Parathyroid adenoma (tissue), 2 donors: ENCODE measurements at regions not wholly inside any gene's neighbourhood (a gene's known extent, or its start where the extent isn't known, plus 50 kb on each side); places are given as distances from the start of the nearest gene placed in this dataset.

Experiments
- H2AFZ ChIP-seq: fragments of 300-600 bp; sonication (generic); one replicate; pipeline ENCODE4 v1.7.0; 2017; ENCODE audit warnings: antibody characterized with exemption, mild to moderate bottlenecking
- H3K27ac ChIP-seq: fragments of 300-600 bp; sonication (generic); one replicate; pipeline ENCODE4 v1.7.0; 2017
- H3K27me3 ChIP-seq: fragments of 300-600 bp; sonication (generic); one replicate; pipeline ENCODE4 v1.7.0; 2017; ENCODE audit warnings: low read length; ENCODE audit not compliant: control insufficient read depth, insufficient read depth
- H3K36me3 ChIP-seq: fragments of 300-600 bp; sonication (generic); one replicate; pipeline ENCODE4 v1.7.0; 2017; ENCODE audit warnings: low read length; ENCODE audit not compliant: control insufficient read depth, insufficient read depth
- H3K4me1 ChIP-seq: fragments of 300-600 bp; sonication (generic); one replicate; pipeline ENCODE4 v1.7.0; 2017; ENCODE audit warnings: control low read depth
- H3K4me2 ChIP-seq: fragments of 300-600 bp; sonication (generic); one replicate; pipeline ENCODE4 v1.7.0; 2017; ENCODE audit warnings: low read length
- H3K4me3 ChIP-seq: fragments of 300-600 bp; sonication (generic); one replicate; pipeline ENCODE4 v1.7.0; 2017; ENCODE audit warnings: low read depth, low read length
- H3K79me2 ChIP-seq: fragments of 300-600 bp; sonication (generic); one replicate; pipeline ENCODE4 v1.7.0; 2017; ENCODE audit warnings: control low read depth
- H3K9ac ChIP-seq: fragments of 300-600 bp; sonication (generic); one replicate; pipeline ENCODE4 v1.7.0; 2017; ENCODE audit warnings: mild to moderate bottlenecking
- H3K9me3 ChIP-seq: fragments of 300-600 bp; sonication (generic); one replicate; pipeline ENCODE4 v1.7.0; 2017; ENCODE audit warnings: low read length; ENCODE audit not compliant: control insufficient read depth
- TF ChIP-seq, protein P1 (sequence below): fragments of 300-600 bp; sonication (generic); IDR thresholded peaks from one replicate; pipeline ENCODE4 v1.7.0; 2017; ENCODE audit warnings: antibody characterized with exemption, mild to moderate bottlenecking
- donor health status: primary hyperparathyroidism.

GRCh38 chr18:38483326-38483725, 917.7 kb upstream of the CELF4 start:
- H3K27ac ChIP-seq = no peak overlapping the region
- no peak overlapping the region for H3K9ac ChIP-seq
- TF ChIP-seq, protein P1, sequence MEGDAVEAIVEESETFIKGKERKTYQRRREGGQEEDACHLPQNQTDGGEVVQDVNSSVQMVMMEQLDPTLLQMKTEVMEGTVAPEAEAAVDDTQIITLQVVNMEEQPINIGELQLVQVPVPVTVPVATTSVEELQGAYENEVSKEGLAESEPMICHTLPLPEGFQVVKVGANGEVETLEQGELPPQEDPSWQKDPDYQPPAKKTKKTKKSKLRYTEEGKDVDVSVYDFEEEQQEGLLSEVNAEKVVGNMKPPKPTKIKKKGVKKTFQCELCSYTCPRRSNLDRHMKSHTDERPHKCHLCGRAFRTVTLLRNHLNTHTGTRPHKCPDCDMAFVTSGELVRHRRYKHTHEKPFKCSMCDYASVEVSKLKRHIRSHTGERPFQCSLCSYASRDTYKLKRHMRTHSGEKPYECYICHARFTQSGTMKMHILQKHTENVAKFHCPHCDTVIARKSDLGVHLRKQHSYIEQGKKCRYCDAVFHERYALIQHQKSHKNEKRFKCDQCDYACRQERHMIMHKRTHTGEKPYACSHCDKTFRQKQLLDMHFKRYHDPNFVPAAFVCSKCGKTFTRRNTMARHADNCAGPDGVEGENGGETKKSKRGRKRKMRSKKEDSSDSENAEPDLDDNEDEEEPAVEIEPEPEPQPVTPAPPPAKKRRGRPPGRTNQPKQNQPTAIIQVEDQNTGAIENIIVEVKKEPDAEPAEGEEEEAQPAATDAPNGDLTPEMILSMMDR = no peak
- H3K36me3 ChIP-seq = no peaks in the 10 kb centered on the region
- no peaks in the 10 kb centered on the region for H3K4me1 ChIP-seq
- H3K4me2 ChIP-seq = no peak overlapping the region
- no peak overlapping the region for H2AFZ ChIP-seq
- no peaks in the 10 kb centered on the region for H3K9me3 ChIP-seq
- H3K4me3 ChIP-seq = no peak overlapping the region
- H3K27me3 ChIP-seq = no peaks in the 10 kb centered on the region
- no peaks in the 10 kb centered on the region for H3K79me2 ChIP-seq

- no peaks in the 10 kb centered on the region for H3K79me2 ChIP-seq
- no peaks in the 10 kb centered on the region for H3K27me3 ChIP-seq
- H3K9me3 ChIP-seq = no peaks in the 10 kb centered on the region
- no peak overlapping the region for H3K27ac ChIP-seq
- no peak overlapping the region for H3K9ac ChIP-seq
- H2AFZ ChIP-seq = no peak overlapping the region
- no peak overlapping the region for H3K4me2 ChIP-seq
- no peaks in the 10 kb centered on the region for H3K4me1 ChIP-seq
- TF ChIP-seq, protein P1 = no peak
- no peaks in the 10 kb centered on the region for H3K36me3 ChIP-seq
- no peak overlapping the region for H3K4me3 ChIP-seq
Observed at GRCh38 chr18:38481576-38481975, 916.0 kb upstream of the CELF4 start.

DNA sequence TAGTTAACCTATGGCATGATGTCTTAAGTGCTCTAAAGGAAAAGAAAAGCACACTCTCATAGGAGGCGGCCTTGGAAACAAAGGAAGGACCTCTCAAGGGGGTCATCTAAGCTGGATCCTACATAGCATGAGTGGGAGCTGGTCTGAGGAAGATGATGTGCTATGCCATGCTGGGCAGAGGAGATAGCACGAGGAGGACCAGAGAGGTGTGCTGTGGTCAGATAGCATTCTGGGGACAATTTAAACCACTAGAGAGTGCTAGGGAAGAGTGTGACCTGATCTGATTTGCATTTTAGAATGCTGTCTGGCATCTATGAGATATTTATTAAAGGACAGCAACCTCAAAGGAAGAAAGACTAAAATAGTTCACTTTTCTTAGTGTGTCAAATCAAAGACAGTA, 910.1 kb upstream of the CELF4 start:
- Histone ChIP-seq H2AFZ (no peak overlapping the region), H3K36me3 (no peaks in the 10 kb centered on the region), H3K4me3 (no peak overlapping the region), H3K4me2 (no peak overlapping the region), H3K9ac (no peak overlapping the region), H3K9me3 (no peaks in the 10 kb centered on the region), H3K4me1 (no peaks in the 10 kb centered on the region), H3K79me2 (no peaks in the 10 kb centered on the region), H3K27ac (no peak overlapping the region), H3K27me3 (no peaks in the 10 kb centered on the region)
- TF ChIP-seq, protein P1 = no peak

GRCh38 chr18:38473535-38473934, 907.9 kb upstream of the CELF4 start:
- Histone ChIP-seq H3K27ac (no peak overlapping the region), H3K4me1 (no peaks in the 10 kb centered on the region), H3K4me3 (no peak overlapping the region), H3K36me3 (no peaks in the 10 kb centered on the region), H3K27me3 (no peaks in the 10 kb centered on the region), H3K4me2 (no peak overlapping the region), H2AFZ (no peak overlapping the region), H3K9me3 (no peaks in the 10 kb centered on the region), H3K9ac (no peak overlapping the region), H3K79me2 (no peaks in the 10 kb centered on the region)
- TF ChIP-seq, protein P1 = no peak

GRCh38 chr18:38470421-38470820, 904.8 kb upstream of the CELF4 start:
- Histone ChIP-seq H3K9me3 (no peaks in the 10 kb centered on the region), H2AFZ (no peak overlapping the region), H3K9ac (no peak overlapping the region), H3K36me3 (no peaks in the 10 kb centered on the region), H3K4me1 (no peaks in the 10 kb centered on the region), H3K27ac (no peak overlapping the region), H3K79me2 (no peaks in the 10 kb centered on the region), H3K4me2 (no peak overlapping the region), H3K4me3 (no peak overlapping the region), H3K27me3 (no peaks in the 10 kb centered on the region)
- TF ChIP-seq, protein P1 = no peak
